K562 (cell line): ENCODE measurements at regions not wholly inside any gene's neighbourhood (a gene's known extent, or its start where the extent isn't known, plus 50 kb on each side); places are given as distances from the start of the nearest gene placed in this dataset.

Source experiments
- ATAC-seq: fragments of 200-7000 bp; cut with Tn5 transposase; 3 replicates; pipeline ENCODE4 v1.9.1; 2020; ENCODE audit warnings: moderate library complexity
- BruUV-seq: library from RNA; stranded (reverse); fragments of 400-500 nt; replicated peaks from 2 replicates; lab custom pipeline; 2021; lab: Mats Ljungman, UMichigan
- CTCF ChIA-PET: fragments of 300-600 bp; formaldehyde crosslinking; extraction: SDS; loops from one replicate; lab custom pipeline; 2021; ENCODE audit warnings: low intra/inter-chr PET ratio; lab: Yijun Ruan, JAX
- POLR2A ChIA-PET: fragments of 300-600, 350-650 bp; sonication (Branson Sonifier 250); formaldehyde crosslinking; extraction: SDS; loops from one replicate; lab custom pipeline; 2021; ENCODE audit warnings: antibody characterized with exemption, inconsistent platforms; lab: Yijun Ruan, JAX
- DNase-seq, 4 experiments: peaks; one replicate each; pipeline versions ENCODE4 v3.0.0 to v3.0.0-alpha.2; 2011 to 2018; ENCODE audit warnings: low spot score in 3 of 4, mixed read lengths in 3 of 4; ENCODE audit errors: extremely low read depth in 1 of 4
- FAIRE-seq: peaks from 2 replicates; lab custom pipeline; 2011; peaks lifted over from hg19 to GRCh38; lab: Jason Lieb, UNC
- H2AFZ ChIP-seq: 2 replicates; pipeline ENCODE4 v1.6.0; 2011; ENCODE audit warnings: low read depth, low read length, control low read depth, inconsistent platforms
- H3K27ac ChIP-seq: fragments of 200-600 bp; 3 replicates; pipeline ENCODE4 v1.8.0; 2011; ENCODE audit warnings: low read depth, mild to moderate bottlenecking, control low read depth, inconsistent platforms, low read length, moderate library complexity, mixed read lengths; ENCODE audit errors: extremely low read depth
- H3K27me3 ChIP-seq, 2 experiments: fragments of 300-600 bp in 1 of 2; 2 replicates in 1 of 2; 3 replicates in 1 of 2; pipeline versions ENCODE4 v1.6.0 to v1.8.0; 2011; ENCODE audit warnings: inconsistent platforms in 2 of 2, low read length in 2 of 2, mild to moderate bottlenecking in 1 of 2, mixed read lengths in 1 of 2, moderate library complexity in 1 of 2; ENCODE audit not compliant: control insufficient read depth in 2 of 2, insufficient read depth in 2 of 2
- H3K36me3 ChIP-seq: fragments of 300-600 bp; 3 replicates; pipeline ENCODE4 v1.8.0; 2011; ENCODE audit warnings: mild to moderate bottlenecking, low read length, inconsistent platforms; ENCODE audit not compliant: control insufficient read depth, insufficient read depth
- H3K4me1 ChIP-seq, 2 experiments: fragments of 200-600 bp in 1 of 2; replicated peaks in 1 of 2; 2 replicates in 1 of 2; 3 replicates in 1 of 2; pipeline versions ENCODE4 v1.5.1 to v1.8.0; 2011; ENCODE audit warnings: inconsistent platforms in 2 of 2, low read length in 2 of 2, mild to moderate bottlenecking in 1 of 2, mixed read lengths in 1 of 2, moderate library complexity in 1 of 2; ENCODE audit not compliant: control insufficient read depth in 2 of 2, insufficient read depth in 2 of 2
- H3K4me2 ChIP-seq: 2 replicates; pipeline ENCODE4 v1.6.1; 2011; ENCODE audit warnings: low read length, control low read depth, inconsistent platforms, mixed read lengths; ENCODE audit not compliant: insufficient read depth
- H3K4me3 ChIP-seq: fragments of 200-600 bp; sonication (generic), shearing (Covaris generic); 2 replicates; pipeline ENCODE4 v1.5.1; 2016; ENCODE audit warnings: control low read depth, inconsistent platforms
- H3K79me2 ChIP-seq: fragments of 200-600 bp; 3 replicates; pipeline ENCODE4 v1.8.0; 2011; ENCODE audit warnings: low read length, inconsistent platforms; ENCODE audit not compliant: control insufficient read depth, insufficient read depth
- H3K9ac ChIP-seq, 2 experiments: 2 replicates each; pipeline versions ENCODE4 v1.6.0 to v1.6.1; 2011; ENCODE audit warnings: low read depth in 2 of 2, low read length in 2 of 2, control low read depth in 1 of 2, inconsistent platforms in 1 of 2, mild to moderate bottlenecking in 1 of 2, mixed read lengths in 1 of 2; ENCODE audit not compliant: insufficient read depth in 1 of 2
- H3K9me1 ChIP-seq: one replicate; pipeline ENCODE4 v1.6.0; 2011; ENCODE audit warnings: inconsistent platforms, mild to moderate bottlenecking, low read length, moderate library complexity; ENCODE audit not compliant: control insufficient read depth, insufficient read depth
- H3K9me3 ChIP-seq: replicated peaks from 2 replicates; pipeline ENCODE4 v1.5.1; 2011; ENCODE audit warnings: low read depth, low read length, inconsistent platforms; ENCODE audit not compliant: control insufficient read depth, insufficient read depth
- H4K20me1 ChIP-seq: replicated peaks from 2 replicates; pipeline ENCODE4 v1.6.1; 2011; ENCODE audit warnings: low read length, inconsistent platforms, mixed read lengths; ENCODE audit not compliant: control insufficient read depth, insufficient read depth
- ARID3A ChIP-seq: IDR thresholded peaks from 2 replicates; pipeline ENCODE4 v1.6.1; 2012; ENCODE audit warnings: low read depth, low read length, improper control_type of control experiment, borderline replicate concordance
- BRF1 ChIP-seq: IDR thresholded peaks from 3 replicates; pipeline ENCODE4 v1.6.1; 2011; ENCODE audit warnings: borderline replicate concordance, mild to moderate bottlenecking; ENCODE audit not compliant: insufficient read length; ENCODE audit errors: extremely low read depth
- HDAC6 ChIP-seq: IDR thresholded peaks from 2 replicates; pipeline ENCODE4 v1.6.1; 2012; ENCODE audit warnings: low read depth, mild to moderate bottlenecking, control low read depth, inconsistent platforms, low read length, moderate library complexity
- KLF16 ChIP-seq: IDR thresholded peaks from 2 replicates; pipeline ENCODE4 v1.6.1; 2016; ENCODE audit warnings: antibody characterized with exemption
- MCM2 ChIP-seq: fragments of 450-650 bp; IDR thresholded peaks from 2 replicates; pipeline ENCODE4 v1.6.1; 2017; ENCODE audit warnings: low read depth, mild to moderate bottlenecking
- MED1 ChIP-seq: sonication (generic); formaldehyde crosslinking; IDR thresholded peaks from 2 replicates; pipeline ENCODE4 v1.8.1; 2023; ENCODE audit warnings: missing genetic modification reagents, borderline replicate concordance
- MYC ChIP-seq, 2 experiments: fragments of 250-450 bp in 1 of 2; sonication (Bioruptor Pico) in 1 of 2; IDR thresholded peaks; 2 replicates each; pipeline versions ENCODE4 v1.5.1 to v1.6.1; 2012 to 2021; ENCODE audit warnings: low read depth in 2 of 2, borderline replicate concordance in 1 of 2, improper control_type of control experiment in 1 of 2, low read length in 1 of 2, mild to moderate bottlenecking in 1 of 2, moderate library complexity in 1 of 2
- NCOA2 ChIP-seq, 2 experiments: fragments of 450-650 bp; IDR thresholded peaks; 2 replicates each; pipeline ENCODE4 v1.6.1; 2018; ENCODE audit warnings: mild to moderate bottlenecking in 2 of 2, moderate library complexity in 1 of 2; ENCODE audit not compliant: partially characterized antibody in 2 of 2
- NR0B1 ChIP-seq: fragments of 450-650 bp; IDR thresholded peaks from one replicate; pipeline ENCODE4 v1.6.1; 2018; ENCODE audit warnings: mild to moderate bottlenecking, moderate library complexity; ENCODE audit not compliant: partially characterized antibody
- SIN3B ChIP-seq: fragments of 450-650 bp; IDR thresholded peaks from 2 replicates; pipeline ENCODE4 v1.6.1; 2017; ENCODE audit warnings: low read depth, mild to moderate bottlenecking, moderate library complexity
- SMAD1 ChIP-seq: fragments of 150-350 bp; IDR thresholded peaks from 2 replicates; pipeline ENCODE4 v1.6.1; 2014; ENCODE audit warnings: low read length, low read depth; ENCODE audit not compliant: partially characterized antibody
- TEAD2 ChIP-seq: fragments of 450-650 bp; IDR thresholded peaks from 2 replicates; pipeline ENCODE4 v1.6.1; 2016; ENCODE audit warnings: missing genetic modification characterization, control low read depth, missing compliant biosample characterization
- XRCC5 ChIP-seq: fragments of 200-400 bp; formaldehyde crosslinking; IDR thresholded peaks from 2 replicates; pipeline ENCODE4 v1.6.1; 2017; ENCODE audit warnings: low read depth, mild to moderate bottlenecking, low read length
- ZNF239 ChIP-seq: fragments of 250-450 bp; sonication (Bioruptor Pico); IDR thresholded peaks from 2 replicates; pipeline ENCODE4 v1.4.0; 2020; ENCODE audit warnings: mild to moderate bottlenecking
- ZNF253 ChIP-seq: fragments of 250-450 bp; sonication (Bioruptor Pico); conservative IDR thresholded peaks from 2 replicates; pipeline ENCODE4 v1.6.1; 2021; ENCODE audit warnings: mild to moderate bottlenecking
- ZNF395 ChIP-seq: fragments of 200-800 bp; sonication (Bioruptor generic); IDR thresholded peaks from 2 replicates; pipeline ENCODE4 v1.6.1; 2017; ENCODE audit warnings: missing genetic modification characterization, missing compliant biosample characterization
- ZNF436 ChIP-seq: fragments of 250-450, 450-650 bp; sonication (Bioruptor Pico); formaldehyde crosslinking; IDR thresholded peaks from 2 replicates; pipeline ENCODE4 v1.7.0; 2020; ENCODE audit warnings: mild to moderate bottlenecking
- WGBS: fragments of 100-300 bp; shearing (Covaris generic); methylation state at CpG from one replicate; pipeline ENCODE4 v1.1.6; 2016; ENCODE audit warnings: low coverage, mixed read lengths; ENCODE audit not compliant: insufficient coverage; ENCODE audit errors: missing lambda C conversion rate; 5-methylcytosine and 5-hydroxymethylcytosine counted together
- in situ Hi-C: fragments of 300-500 bp; cut with MboI; formaldehyde crosslinking; loops from 4 replicates; pipeline ENCODE4 v1.15.0; 2018; ENCODE audit warnings: inconsistent platforms, mixed read lengths
- intact Hi-C: fragments of 100-400 bp; cut with micrococcal nuclease; formaldehyde crosslinking; loops from 2 replicates; pipeline ENCODE4 v1.14.2; 2022

- TF ChIP-seq ZNF395 (CRISPR knock-in tag) (no peak), KLF16 (no peak)
Observed at GRCh38 chr6:88369262-88369661, 203.1 kb upstream of the CNR1 start (continued).

- POLR2A ChIA-PET: interaction anchor here (0.6 to 2.3 kb wide), 2 partner anchors 9 to 634 kb away, joined by 3 to 11 read pairs; no protein-coding TSS in a partner anchor
- ATAC-seq (no peak), FAIRE-seq (no peak), DNase-seq (no peak)
- 40% methylated on average over 2 of the region's 2 CpGs for WGBS
- Histone ChIP-seq H4K20me1 (no peaks in the 10 kb centered on the region; the same call in 1 of the 2 replicates), H3K4me1 (peaks cover 0 to 19% of the 10 kb centered on the region in 2 experiments; a peak in 2 of 5 replicates), H3K4me3 (no peak overlapping the region), H3K9me3 (no peaks in the 10 kb centered on the region), H3K36me3 (no peaks in the 10 kb centered on the region), H2AFZ (no peak overlapping the region), H3K27me3 (no peaks in the 10 kb centered on the region), H3K9ac (no peak overlapping the region), H3K4me2 (no peak overlapping the region), H3K9me1 (no peaks in the 10 kb centered on the region), H3K27ac (no peak overlapping the region), H3K79me2 (no peaks in the 10 kb centered on the region)
- in situ Hi-C loops: no loop called here
- BruUV-seq: no TSS peak
- intact Hi-C loops: no loop called here
- CTCF ChIA-PET: no interaction called here
- TF ChIP-seq TEAD2 (tag): no peak
- no peak for TF ChIP-seq MED1 (CRISPR knock-in tag)
- TF ChIP-seq SMAD1: no peak
- no peak for TF ChIP-seq BRF1
- TF ChIP-seq ZNF436 (CRISPR knock-in tag): no peak
- no peak for TF ChIP-seq XRCC5
- TF ChIP-seq MYC (IDR thresholded peaks at IDR 0.05; ENCODE audit: low read depth, low read length): no peak
- TF ChIP-seq MYC (CRISPR knock-in tag; IDR thresholded peaks at IDR 0.05; ENCODE audit: borderline replicate concordance, low read depth): no peak
- TF ChIP-seq ZNF239 (CRISPR knock-in tag): no peak
- no peak for TF ChIP-seq ZNF253 (CRISPR knock-in tag)
- TF ChIP-seq MCM2: no peak
- no peak for TF ChIP-seq SIN3B
- no peak for TF ChIP-seq NR0B1
- no peak for TF ChIP-seq ARID3A
- TF ChIP-seq NCOA2 (IDR thresholded peaks at IDR 0.05; ENCODE audit: partially characterized antibody in 2 of 2): no peak
- TF ChIP-seq HDAC6: no peak
Observed at GRCh38 chr6:88368071-88368787, 202.1 kb upstream of the CNR1 start.
